Mammary epithelial cell (primary cell): ENCODE measurements at regions not wholly inside any gene's neighbourhood (a gene's known extent, or its start where the extent isn't known, plus 50 kb on each side); places are given as distances from the start of the nearest gene placed in this dataset.

ENCODE experiments used
- EZH2 ChIP-seq: IDR thresholded peaks from 2 replicates; pipeline ENCODE4 v1.6.1; 2012; ENCODE audit warnings: low read length, inconsistent platforms, borderline replicate concordance
- TF ChIP-seq, protein P1 (sequence below), 2 donors: IDR thresholded peaks in 1 of 2; conservative IDR thresholded peaks in 1 of 2; 2 replicates each; pipeline ENCODE4 v1.5.1; 2011 to 2012; ENCODE audit warnings: inconsistent platforms in 2 of 2, low read length in 2 of 2, mild to moderate bottlenecking in 2 of 2, control low read depth in 1 of 2, low read depth in 1 of 2; ENCODE audit not compliant: insufficient read depth in 1 of 2; ENCODE audit errors: extremely low read depth in 1 of 2

DNA sequence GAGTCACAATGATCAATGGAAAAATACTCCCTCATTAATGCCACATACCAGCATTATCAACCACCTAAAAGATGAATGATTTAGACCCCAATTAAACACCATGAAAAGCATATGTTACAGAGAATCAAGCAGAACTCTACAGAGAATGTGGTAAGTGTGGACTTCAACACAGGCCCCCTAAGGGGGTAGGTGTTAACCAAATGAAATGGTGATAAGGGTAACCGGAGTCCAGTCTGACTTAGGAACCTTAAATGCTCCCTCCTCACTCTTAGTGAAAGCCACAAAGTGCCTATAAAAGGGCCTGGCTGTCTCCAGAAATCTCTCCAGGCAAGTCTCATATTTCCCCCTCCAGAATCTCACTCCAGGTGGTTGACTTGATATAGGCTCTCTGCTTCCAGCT lies 149.2 kb upstream of the FOXD3 start:
- TF ChIP-seq, protein P1, sequence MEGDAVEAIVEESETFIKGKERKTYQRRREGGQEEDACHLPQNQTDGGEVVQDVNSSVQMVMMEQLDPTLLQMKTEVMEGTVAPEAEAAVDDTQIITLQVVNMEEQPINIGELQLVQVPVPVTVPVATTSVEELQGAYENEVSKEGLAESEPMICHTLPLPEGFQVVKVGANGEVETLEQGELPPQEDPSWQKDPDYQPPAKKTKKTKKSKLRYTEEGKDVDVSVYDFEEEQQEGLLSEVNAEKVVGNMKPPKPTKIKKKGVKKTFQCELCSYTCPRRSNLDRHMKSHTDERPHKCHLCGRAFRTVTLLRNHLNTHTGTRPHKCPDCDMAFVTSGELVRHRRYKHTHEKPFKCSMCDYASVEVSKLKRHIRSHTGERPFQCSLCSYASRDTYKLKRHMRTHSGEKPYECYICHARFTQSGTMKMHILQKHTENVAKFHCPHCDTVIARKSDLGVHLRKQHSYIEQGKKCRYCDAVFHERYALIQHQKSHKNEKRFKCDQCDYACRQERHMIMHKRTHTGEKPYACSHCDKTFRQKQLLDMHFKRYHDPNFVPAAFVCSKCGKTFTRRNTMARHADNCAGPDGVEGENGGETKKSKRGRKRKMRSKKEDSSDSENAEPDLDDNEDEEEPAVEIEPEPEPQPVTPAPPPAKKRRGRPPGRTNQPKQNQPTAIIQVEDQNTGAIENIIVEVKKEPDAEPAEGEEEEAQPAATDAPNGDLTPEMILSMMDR (conservative IDR thresholded peaks at IDR 0.05 in 1 of 2, IDR thresholded peaks at IDR 0.05 in 1 of 2; ENCODE audit: extremely low read depth in 1 of 2, insufficient read depth in 1 of 2, low read depth in 1 of 2, low read length in 2 of 2) = no peak
- TF ChIP-seq EZH2 = no peak
